Midbrain (tissue), 1 donor: ENCODE measurements at regions not wholly inside any gene's neighbourhood (a gene's known extent, or its start where the extent isn't known, plus 50 kb on each side); places are given as distances from the start of the nearest gene placed in this dataset.

Experiments used
- DNase-seq: peaks from one replicate; lab custom pipeline; 2025; lab: John Stamatoyannopoulos, UW

DNA sequence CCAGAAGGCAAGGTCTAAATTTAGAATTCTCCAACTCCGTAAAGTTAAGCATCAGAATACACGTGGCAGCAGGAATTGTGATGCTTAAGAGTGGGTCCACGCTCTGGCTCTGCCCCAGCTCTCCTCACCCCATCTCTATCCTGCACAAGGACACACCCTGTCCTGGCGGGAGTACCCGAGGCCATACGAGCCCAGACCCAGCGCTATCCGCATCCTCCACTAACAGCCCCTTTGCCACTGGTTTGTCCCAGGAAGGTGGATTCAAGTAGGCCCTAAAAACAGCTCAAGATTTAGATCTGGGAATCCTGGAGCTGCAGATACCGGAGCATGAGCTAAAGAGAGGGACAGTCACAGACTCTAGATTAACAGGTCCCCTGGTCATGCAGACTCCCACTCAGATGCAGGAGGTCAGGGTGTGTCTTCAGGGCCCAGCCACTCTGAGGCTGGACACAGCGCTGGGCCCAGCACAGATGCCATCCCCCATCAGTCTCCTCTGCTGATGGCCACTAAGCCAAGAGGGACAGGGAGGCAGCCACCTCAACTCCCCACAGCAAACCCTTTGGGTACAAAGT, 393.3 kb downstream of the NPHP4 start:
- no peak for DNase-seq

DNA sequence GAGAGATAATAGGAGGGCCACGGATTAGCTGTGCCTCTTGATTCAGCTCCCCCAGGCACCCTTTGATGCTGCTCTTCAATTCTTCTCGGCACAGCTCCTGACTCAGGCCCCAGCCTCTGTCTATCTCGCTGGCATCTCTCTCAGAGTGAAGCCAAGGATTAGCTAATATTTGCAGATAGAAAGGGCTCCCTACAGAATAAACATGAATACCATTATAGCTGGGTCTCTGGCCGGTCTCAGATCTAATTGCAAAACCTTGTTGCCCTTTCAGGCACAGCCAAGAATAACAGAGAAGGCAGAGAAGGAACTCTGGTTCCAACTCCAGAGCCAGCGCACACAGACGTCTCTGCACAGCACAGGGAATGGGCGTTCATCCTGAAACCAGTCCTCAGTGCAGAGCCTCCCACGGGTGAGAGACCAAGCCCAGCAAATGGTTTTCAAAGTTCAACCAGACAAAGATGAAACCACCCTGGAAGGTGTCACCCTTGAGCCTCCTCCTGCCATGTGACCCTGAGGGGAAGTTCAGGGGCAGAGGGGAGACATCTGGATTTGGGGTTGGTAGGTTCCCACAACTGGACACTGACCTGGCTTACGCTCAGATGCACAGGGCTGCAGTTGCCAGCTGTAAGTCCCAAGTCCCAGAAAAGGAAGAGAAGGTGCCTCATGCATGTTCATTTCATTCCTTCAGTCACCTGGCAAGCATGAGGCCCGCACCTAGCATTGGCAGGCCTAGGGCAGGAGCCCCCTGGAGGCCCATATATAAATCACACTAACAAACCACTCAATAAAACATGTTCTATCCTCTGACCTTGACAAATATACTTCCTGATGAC, 394.0 kb downstream of the NPHP4 start:
- no peak for DNase-seq

DNA sequence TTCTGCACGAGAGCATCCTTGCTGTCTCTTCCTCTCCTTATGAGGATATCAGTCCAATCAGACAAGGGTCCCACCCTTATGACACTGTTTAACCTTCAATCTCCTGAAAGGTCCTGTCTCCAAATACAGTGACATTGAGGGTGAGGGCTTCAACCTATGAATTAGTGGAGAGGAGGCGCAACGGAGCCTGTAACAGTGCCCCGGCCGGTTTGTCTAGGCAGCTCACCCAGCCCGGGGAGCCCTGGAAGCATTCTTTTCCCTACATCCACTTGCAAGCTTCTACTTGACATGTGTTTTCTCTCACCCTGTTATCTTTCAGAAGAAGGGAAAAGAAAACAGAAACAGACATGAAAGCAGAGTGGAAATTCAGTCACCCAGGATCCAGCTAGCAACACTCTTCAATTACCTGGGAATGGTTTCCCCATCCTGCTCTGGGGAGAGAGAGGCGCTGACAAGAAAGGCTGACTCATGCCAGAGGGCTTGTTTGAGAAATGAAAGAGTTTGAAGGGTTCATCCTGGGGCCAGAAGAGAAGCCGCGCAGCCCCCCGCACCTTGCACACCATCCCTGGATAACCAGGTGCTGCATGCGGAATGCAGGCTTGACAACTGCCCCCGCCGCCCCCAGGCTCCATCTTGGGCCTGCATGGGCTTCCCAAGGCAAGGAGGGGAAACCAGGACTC, 394.9 kb downstream of the NPHP4 start:
- no peak for DNase-seq

DNA sequence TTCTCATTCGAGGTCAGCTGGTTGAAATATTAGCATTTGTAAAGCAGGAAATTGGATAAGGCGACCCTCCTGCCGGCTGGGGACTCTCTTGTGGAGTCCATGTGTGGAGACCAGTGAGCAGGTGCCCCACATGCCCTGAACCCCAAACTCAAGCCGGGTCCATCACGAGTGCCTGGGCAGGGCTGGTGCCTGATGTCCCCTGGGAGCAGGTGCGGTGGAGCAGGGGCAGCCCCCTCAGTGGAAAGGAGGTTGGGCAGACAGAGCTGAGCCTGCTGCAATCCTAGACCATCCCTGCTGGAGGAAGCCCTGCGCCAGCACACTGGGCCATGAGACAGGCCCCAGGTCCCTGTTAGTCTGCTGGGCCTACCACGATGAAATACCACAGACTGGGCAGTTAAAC, 395.6 kb downstream of the NPHP4 start:
- no peak for DNase-seq

DNA sequence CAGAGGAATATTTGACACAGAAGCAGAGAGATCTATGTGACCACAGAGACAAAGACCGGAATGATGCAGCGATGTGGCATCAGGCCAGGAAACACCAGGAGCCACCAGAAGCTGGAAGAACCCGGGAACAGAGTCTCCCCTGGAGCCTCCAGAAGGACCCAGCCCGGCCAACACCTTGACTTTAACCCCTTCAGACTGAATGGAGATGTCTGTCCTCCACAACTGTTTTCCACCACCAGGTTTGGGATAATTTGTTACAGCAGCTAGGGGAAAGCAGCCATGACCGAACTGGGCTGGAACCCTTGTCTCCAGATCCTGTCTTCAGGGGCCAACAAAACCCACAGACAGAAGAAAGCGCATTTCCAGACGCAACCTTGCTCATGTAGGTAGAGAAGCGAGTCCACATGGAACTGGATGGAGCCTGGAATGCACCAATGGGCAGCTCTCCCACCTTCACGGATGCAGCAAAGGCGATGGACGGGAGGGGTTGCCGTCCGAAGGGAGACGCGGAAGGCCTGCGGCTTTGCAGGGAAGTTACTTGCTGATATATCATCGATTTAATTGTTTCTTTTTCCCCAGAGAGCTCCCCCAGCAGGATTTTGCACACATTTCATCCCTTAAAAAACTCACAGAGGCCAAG, 396.6 kb downstream of the NPHP4 start:
- DNase-seq: no peak

DNA sequence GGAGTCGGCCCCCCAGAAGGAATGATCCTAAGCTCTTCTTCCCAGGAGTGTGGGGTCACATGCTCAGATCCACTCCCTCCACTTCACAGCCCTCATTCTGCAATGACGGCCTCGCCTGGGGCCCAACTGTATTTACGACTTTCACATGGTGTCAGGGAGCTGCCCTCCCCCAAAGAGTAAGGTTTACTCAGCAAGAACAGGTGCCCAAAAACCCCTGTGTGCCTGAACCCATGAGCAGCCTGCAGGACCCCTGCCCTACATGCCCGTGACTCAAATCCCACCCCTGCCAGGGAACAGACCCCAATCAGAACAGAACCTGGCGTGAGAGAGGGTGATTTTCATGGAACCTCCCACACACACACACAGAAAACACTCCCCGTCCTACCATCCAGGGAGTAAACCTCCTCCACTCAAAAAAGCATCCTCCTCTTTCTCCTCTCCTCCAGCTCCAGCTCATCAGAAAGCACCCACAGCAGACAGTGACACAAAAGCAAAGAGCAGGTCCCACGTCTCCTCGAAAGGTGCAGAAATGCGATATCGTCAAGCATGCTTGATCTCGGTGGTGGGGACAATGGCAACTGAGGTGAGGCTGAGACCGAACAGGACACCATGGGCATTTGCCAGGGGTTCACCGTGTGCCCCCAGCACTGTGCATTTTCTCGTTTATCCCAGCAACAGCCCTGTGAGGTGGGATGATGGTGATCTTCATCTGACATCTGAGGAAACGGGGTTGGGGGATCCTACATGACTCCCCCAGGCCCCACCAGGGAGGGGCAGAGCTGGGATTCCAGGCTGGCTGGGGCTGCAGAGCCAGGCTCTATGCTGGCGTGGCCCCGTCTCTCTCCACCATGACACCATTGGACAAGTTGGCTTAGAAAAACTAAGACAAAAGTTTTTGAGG, 397.9 kb downstream of the NPHP4 start:
- no peak for DNase-seq

DNA sequence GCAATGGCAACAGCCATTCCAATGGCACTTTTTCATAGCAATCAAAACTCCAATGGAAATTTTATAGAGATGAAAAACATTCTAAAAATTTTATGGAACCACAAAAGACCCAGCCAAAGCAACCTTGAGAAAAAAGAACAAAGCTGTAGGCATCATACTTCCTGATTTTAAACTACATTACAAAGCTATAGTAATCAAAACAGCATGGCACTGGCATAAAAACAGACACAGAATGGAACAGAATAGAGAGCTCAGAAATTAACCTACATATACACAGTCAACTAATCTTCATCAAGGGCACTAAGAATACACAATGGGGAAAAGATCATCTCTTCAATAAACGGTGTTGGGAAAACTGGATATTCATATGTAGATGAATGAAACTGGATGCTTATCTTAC, 401.5 kb downstream of the NPHP4 start:
- DNase-seq: no peak

DNA sequence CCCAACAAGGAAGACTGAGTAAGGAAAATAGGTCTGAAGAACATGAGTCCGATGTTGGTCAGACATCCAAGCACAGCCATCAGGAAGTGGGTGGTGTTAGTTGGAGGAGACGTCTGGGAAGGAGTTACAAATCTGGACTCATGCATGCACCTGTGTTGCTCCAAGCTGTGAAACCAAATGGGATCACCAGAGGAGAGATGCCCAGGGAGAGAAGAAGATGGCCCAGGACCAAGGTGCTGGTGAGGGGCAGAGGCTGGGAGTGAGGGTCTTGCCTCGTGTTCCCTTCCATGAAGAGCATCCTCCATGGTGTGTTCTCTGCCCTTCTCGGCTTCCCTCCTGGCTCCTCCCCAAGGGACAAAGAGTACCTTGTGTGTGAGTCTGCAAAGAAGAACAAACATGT, 405.6 kb downstream of the NPHP4 start:
- no peak for DNase-seq

DNA sequence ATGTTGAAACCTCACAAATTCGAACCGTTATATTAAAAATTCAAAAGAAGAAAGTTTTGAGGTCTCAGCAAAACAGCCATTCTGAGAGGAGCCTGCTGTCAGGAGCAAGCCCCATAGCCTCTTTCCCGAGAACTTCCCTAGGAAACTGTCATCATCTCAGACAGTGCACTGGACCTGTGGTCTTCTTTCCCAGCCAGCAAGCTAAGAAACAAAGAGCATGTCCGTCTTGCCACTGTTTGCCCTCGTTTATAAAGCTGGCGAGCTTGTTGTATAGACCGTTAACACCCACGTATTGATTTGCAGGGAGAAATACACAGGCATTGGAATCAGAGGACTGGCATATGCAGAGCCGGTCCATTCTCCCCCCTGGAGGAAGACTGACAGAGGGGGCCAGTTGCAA, 407.0 kb downstream of the NPHP4 start:
- DNase-seq: no peak

DNA sequence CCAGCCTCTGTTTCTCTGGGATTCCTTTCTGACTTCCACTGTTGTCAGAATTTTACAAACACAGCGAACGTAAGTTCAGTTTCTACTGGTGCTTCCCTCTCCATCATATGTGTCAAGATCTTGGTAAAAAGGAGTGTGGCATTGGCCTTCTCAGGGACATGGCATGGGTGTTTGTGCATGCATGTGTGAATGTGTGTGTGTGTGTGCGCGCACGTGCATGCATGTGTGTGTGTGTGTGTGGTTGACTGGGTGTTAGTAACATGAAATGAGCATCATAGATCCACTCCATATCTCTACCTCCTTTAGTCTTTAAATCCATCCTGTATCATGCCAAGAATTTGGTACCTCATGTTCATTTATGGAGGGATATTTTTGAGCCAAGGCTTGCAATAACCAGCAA, 411.3 kb downstream of the NPHP4 start:
- no peak for DNase-seq

DNA sequence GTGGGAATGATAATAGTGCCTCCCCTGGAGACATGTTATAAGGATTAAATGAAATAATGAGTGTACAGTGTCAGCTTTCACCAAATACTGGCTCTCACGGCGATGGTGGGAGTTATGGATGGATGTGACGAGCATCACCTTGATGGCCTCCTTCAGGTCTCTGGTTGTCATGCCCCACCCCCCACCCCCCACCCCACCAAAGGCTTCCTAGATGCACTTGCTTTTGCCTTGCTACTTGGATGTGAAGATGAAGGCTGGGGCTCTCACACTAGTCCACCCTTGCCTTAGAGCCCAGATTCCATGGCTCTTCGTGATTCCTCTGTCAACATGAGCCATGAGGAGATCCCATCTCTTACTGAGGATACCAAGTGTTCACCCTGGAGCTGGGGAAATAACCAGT, 412.3 kb downstream of the NPHP4 start:
- DNase-seq: no peak

DNA sequence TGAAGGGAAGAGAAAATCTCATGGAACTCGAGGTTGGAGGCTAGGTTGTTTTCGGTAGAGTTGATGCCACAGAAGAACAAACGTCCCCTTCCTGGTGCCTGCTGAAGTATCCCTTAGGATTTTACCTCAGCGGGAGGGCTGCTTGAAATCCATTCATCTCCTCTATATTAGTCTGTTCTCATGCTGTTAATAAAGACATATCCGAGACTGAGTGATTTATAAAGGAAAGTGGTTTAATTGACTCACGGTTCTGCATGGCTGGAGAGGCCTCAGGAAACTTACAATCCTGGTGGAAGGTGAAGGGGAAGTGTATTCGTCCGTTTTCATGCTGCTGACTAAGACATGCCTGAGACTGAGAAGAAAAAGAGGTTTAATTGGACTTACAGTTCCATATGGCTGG, 413.5 kb downstream of the NPHP4 start:
- no peak for DNase-seq

DNA sequence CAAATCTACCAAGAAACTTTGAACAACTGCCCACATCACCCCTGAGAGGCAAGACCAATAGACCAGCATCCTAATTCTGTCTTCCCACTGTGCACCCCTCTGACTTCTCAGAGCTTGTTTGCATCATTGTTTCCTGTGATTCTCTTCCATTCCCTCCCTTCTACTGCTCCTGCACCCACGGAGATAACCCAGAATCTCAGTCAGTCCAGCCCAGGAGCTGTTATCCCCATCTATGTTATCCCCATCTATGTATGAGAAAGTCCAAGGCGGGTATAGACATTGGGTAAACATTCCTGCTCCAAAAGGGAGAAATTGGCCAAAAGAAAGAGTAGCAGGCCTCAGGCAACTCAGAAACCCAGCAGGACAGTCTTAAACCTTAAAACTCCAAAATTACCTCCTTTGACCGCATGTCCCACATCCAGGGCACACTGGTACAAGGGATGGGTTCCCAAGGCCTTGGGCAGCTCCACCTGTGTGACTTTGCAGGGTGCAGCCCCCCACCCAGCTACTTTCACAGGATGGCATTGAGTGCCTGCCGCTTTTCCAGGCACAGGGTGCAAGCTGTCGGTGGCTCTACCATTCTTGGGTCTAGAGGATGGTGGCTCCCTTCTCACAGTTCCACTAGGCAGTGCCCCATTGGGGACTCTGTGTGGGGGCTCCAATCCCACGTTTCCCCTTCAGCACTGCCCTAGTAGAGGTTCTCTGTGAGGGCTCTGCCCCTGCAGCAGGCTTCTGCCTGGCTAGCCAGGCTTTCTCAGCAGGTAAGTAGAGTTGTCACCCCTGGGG, 414.8 kb downstream of the NPHP4 start:
- no peak for DNase-seq

DNA sequence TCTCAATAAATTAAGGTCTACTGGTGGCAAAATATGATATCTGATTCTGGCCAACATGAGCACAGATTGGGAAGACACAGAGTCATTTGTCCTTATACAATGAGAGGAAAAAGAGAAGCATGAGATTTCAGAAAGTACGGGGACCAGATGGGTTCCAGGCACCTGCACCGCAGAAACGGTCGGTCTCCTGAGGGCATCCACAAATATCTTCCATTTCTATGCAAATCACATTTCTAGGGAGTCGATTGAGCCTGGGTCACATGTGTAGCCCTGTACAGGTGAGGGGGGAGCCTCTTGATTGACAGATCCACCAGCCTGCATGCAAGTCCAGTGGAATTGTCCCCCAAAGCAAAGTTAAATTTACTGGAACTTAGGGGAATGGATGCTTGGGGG, 415.6 kb downstream of the NPHP4 start:
- DNase-seq: no peak

DNA sequence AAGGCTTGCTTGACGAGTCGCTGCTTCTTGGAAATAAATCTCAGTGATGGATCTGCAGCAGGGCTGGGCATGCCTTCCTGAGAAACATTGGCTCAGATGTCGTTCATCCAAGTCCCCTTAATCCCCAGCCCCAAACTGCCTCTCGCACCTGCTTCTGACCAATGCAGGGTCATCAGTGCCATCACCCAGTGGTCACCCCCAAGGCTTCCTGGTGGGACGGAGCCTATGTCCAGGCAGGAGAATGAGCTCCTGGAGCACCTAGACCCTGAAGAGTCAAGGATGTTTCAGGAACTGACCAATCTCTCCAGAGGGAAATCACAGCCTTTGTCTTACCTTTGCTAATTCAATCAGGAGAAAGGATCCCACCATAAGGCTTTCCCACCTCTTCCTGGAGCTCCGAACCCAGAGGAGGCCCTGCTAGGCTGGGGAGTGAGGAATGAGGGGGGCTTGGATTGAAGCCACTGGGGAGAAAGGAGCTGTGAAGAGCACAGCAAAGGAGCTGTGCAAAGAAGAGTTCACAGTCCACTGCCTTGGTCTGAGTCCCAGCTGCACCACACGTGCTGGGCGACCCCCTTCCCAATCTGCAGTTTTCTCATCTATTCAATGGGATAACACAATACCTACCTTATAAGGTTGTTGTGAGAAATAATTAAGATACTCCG, 416.1 kb downstream of the NPHP4 start:
- no peak for DNase-seq

DNA sequence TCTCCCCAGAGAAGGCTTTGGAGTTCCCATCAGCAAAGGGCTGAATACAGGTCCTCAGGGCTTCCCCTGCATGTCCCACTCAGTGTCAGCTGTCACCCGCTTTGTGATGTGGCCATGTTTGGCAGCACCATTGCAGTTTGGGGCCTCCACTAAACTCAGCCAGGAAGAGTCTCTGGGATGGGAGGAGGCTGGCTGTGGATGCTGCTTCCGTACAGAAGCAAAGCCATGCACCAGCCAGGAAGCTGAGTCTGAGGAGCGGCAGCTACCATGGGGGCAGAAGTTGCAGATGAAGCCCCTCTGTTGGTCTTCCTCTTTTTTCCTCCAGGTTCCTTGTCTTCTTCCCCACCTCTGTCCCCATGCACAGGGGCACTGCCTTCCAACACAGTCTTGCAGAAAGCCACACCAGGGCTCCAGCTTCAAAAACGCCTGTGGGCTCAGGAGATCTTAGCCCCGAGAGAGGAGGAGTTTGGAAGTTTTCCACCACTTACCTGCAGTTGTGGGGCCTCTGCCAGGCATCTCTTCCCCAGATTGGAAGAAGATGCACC, 416.8 kb downstream of the NPHP4 start:
- no peak for DNase-seq

DNA sequence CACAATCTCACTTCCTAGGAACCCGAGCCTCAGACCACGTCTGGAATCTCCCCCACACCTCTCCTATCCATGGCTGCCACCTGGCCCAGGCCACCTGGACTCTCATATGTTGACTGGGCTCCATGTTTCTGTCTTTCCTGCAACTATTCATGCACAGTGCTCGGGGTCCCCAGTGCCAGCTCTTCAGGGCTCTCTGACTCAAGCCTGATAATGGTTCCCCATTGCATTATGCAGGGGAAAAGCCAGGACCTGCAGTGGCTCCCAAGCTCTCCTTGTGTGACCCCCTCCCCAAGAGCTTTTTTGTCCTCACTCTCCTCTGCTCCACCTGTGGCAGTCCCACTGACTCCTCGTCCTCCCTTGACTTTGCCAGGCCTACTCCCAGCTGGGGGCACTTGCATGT, 417.6 kb downstream of the NPHP4 start:
- DNase-seq: no peak

DNA sequence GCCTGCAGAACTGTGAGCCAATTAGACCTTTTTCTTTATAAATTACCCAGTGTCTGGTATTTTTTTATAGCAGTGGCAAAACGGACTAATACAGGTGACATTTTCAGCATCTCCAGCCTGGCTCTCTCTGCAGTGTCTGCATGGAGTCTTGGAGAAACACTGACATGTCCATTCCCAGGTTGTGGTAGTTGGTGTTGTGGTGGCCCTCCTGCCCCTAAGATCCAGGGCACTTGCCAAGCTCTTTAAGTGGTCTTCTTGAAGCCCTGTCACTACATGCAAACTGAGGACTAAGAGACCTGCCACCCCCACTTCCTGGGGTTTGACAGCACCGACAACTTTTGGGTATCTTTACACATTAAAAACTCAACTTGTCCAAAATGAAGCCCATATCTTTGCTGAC, 419.4 kb downstream of the NPHP4 start:
- no peak for DNase-seq

DNA sequence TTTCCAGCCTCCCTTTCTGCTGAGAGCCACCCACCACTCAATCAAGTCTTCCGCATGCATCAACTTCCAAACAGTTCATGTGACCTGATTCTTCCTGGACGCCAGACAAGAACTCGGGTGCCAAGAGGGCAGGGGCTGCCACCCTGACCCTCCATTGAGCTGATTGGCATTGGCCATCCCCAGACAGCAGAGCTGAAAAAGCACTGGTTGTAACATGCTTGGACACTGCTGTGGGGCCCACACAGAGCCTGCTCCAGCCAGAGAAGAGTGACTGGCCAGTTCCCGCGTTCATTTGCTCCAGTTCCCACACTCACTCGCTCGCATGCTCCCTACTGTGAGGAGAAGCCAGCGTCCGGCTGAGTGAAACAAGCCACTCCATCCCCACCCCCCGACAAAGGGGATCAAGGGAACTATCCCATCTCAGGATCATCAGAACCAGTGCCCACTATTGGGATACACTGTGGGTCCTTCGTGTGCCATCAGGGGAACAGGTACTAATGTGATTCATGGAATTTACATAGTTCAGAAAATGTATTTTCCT, 420.3 kb downstream of the NPHP4 start:
- no peak for DNase-seq

DNA sequence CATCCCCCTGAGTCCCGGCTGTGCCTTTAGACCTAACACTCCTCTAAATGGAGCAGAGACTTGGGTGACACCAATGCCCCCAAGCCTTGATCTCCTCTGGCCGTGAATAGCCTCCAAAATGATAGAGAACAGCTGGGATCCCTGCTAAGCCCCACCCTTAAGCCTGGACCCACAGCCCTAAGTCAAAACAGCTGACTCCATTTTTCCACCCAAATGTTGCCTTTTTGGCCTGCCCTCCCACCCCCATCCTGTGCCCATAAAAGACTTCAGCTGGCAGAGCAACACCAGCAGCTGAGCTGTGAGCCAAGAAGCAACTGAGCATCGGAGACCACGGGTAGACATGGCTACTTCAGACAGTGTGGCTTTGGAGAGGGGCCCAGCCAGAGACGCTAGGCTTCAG, 420.8 kb downstream of the NPHP4 start:
- DNase-seq: no peak
